GM21528 (cell line): ENCODE measurements at regions not wholly inside any gene's neighbourhood (a gene's known extent, or its start where the extent isn't known, plus 50 kb on each side); places are given as distances from the start of the nearest gene placed in this dataset.
"Not testable (repeated sequence)": the region's sequence is repeated elsewhere in the genome, so short reads cannot be mapped to it uniquely, and the experiment has no call there.

Source experiments
- ATAC-seq: cut with Tn5 transposase; IDR thresholded peaks from one replicate; pipeline ENCODE4 v1.9.1; 2021; ENCODE audit warnings: mild to moderate bottlenecking, moderate library complexity; ENCODE audit not compliant: unreplicated experiment, low FRiP score

DNA sequence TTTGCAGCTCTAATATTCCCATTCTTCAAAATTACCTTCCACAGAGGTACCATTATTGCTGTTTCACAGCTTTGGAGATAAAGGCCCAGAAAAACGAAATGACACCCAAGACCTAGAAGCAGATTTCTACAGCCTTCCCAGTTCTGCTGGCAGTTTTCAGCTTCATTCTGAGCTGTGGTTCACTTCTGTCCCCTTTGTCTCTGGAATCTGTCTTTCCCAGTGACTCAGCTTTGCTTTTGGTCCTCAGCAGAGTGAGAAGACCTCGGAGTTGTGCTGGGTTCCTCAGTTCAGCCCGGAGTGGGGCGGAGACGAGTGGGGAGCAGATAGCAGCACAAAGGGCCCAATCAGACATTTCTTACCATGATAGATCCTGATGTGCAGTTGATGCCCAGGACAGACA is 180.7 kb upstream of the CXCR4 start:
- no peak for ATAC-seq

DNA sequence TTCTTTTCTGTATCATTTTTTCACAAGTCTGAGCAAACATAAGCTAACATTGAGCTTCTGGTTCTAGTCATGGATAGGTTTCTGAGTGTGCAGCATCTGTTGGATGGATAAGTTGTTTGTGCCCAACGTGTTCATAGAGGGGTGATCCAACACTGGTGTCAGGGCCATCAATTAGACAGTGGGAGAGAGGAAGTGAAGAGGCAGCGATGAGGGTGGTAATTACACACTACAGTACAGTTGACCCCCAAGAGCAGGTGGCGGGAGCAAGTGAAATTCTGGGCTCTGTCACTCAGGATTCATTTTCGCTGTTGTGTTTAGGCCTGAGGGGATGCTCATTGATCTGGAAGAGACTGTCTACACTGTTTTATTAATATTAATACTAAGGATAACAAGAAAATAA is 180.0 kb upstream of the CXCR4 start:
- ATAC-seq, result no peak

DNA sequence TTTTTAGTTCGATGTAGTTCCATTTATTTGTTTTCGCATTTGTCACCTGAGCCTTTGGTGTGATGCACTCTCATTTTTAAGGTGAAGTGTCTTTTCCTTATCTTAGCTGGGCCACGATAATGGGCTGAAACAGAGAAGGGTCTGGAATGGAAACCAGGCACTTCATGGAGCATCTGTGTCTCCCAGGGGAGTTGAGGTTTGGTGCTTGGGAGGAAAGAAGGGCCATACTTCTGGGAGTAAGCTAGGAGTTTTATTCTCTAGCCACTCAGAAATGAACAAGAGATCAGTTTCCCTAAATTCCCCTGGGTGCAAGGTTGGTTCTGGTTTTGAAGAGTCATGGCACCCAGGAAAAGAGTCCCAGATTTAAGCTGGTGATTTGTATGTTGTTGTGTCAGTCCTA is 179.4 kb upstream of the CXCR4 start:
- ATAC-seq, result no peak

DNA sequence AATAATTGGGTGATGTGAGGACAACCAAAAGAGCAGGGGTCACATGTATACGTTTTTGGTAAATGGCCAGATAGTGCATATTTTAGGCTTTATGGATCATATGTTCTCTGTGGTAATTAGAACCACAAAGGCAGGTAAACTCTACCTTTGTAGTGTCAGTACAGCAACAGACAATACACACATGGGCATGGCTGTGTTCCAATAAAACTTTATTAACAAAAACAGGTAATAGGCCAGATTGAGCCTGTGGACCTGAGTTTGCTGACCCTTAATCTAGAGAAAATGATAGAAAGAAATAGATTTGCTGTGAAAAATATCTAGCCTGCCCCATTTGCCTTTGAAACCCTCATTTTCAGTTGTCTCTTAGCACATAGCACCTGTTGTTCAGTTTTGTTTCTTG is 177.2 kb upstream of the CXCR4 start:
- no peak for ATAC-seq

DNA sequence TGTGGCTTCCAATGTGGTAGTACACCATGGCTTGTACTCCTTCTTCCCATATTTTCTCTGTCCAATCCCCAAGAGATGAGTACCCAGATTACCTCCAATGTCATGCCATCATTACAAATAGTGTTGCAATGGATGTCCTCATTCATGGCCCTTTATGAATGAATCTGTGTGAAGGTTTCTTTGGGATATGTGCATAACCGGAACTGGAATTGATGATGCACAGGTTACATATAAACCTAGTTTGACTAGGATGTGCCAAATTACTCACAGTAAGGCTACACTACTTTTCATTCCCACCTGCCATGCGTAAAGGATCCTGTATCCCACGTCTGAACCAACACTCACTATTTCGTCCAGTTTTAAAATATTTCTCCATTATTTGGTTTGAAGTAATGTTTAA is 173.9 kb upstream of the CXCR4 start:
- no peak for ATAC-seq

DNA sequence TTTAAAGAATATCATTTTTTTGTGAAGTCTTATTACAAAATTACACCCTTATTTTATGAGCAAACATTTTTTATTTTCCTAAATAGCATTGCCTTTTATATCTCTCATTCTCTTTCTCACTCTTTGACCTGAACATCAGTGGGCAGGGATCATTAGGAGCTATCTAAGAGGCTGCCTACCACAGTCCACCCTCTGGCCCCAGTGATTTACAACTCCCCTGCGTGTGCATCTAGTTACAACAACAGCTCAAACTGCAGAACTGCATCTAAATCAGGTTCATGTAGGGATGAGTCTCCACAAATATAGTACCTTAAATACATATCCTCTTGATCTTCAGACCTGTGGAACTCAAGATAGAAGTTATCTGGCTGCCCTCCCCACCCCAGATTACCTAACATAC is 172.4 kb upstream of the CXCR4 start:
- no peak for ATAC-seq

DNA sequence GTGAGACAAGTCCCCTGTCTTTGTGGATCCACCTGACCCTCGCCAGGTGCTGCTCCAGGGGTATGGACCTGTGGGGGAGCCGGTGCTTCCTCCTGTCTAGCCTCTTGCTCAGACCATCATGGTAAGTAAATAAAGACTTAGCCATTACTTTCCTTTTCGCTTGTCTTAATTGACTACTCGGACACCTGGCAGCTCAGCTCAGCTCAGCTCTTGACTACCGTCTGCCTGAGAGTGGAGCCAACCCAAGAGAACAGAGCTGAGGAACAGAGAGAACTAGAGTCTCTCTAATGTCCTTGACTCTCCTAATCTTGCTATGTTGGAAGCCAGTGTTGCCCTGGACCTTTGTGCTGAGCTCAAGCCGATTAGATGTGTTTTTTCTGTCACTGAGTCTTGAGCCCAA is 170.3 kb upstream of the CXCR4 start:
- no peak for ATAC-seq

DNA sequence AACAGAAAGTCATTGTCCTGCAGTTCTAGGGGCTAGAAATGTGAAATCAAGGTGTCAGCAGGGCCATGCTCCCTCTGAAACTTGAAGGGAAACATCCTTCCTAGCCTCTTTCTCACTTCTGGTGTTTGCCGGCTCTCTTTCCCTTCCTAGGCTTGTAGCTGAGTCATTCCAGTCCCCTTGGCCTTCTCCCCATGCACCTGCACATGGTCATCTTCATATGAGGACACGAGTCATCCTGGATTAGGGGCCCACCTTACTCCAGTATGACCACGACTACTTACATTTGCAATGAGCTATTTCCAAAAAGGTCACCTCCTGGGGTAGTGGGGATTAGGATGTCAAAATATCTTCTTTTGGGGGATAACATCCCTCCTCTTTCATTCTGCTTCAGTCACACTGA is 168.5 kb upstream of the CXCR4 start:
- no peak for ATAC-seq

DNA sequence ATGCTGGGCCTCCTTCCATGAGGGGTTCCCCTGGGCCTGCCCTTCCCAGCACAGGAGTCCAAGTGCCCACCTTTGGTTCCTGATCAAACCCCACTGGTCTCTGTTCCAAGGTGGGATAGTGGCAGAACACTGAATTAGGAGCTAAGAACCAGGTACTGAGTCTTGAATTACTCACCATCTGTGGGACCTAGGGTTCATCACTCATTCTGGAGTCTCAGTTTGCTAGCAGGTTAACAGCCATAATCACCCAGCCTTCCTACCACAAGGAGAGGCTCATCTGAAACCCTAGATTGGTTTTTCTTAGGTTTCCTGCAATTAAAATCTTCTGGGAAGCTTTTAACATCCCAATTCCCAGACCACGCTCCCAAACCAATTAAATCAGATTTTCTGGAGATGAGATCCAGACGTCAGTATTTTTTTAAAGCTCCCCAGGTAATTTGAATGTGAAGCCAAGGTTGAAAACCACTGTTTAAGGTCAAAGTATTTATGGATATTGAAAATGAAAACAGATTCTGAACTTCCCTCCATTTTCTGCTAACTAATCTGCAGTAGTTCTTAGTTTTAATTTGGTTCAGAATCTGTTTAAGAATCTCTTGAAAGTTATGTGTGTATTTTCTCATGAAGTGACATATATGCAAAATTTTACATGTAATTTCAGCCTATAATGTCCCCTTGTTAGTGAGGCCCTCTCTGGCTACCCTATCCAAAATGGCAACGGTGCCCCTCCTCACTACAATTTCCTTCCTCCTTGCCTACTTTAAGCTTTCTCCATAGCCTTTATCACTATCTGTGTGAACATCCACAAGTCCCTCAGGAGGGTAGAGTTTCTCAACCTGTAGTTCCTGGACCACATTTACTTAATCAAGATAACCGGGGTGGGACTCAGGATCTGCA is 166.5 kb upstream of the CXCR4 start:
- ATAC-seq, result no peak

DNA sequence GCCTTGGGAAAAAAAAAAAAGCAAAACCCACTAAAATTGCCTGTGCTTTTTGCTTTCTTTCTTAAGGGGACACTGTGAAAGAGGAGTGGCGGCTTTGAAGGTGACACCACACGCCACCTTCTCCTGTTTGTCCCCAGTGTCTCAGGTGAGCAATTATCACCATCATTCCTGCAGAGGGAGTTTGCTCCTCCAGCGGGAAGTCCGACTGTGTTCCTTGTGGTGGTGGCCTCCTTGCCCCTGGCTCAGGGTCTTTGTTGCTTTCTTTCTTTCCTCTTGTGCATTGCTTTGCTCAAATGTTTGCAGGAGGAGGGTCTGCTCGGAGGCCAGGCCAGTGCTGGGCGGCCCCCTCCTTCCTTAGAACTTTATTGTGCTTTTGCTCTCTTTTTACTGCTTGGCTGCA is 164.3 kb upstream of the CXCR4 start:
- no peak for ATAC-seq

DNA sequence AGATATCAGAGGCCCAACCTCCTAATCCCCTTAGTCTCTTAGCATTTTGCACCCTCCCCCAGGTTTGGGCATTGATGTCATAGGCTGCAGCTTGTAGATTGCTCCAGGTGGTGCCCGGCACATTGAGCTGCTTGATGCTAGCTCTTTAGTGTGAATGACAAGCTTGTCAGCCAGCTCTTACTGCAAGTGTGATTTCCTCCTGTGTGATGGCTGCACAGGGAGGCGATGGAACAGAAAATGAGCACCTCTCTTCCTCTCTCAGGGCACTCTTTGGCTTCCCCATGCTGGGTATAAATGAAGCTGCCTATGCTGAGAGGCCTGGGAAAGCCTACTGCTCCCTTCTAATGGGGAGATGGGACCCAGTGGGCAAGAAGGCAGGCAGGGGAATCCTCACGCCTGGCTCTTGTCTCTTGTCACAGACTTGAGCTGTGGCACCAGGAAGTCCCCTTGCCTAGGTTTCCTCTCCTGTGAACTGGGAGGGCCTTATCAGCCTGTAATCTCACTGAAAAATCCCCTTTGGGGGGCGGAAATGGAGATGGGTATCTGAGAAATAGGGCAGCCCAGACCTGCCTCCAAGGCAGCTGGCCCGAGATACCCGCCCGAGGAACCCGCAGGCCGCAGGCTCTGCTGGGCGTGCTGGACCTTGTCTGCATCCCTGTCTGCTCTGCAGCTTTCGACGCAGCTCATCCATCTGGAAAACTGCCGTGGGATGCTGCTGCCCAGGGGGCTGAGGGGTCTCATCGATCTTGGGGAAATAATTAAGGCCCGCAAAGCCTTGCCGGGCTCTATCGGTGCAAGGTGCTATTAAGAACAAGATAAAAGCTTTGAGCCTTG is 163.5 kb upstream of the CXCR4 start:
- ATAC-seq, result no peak

DNA sequence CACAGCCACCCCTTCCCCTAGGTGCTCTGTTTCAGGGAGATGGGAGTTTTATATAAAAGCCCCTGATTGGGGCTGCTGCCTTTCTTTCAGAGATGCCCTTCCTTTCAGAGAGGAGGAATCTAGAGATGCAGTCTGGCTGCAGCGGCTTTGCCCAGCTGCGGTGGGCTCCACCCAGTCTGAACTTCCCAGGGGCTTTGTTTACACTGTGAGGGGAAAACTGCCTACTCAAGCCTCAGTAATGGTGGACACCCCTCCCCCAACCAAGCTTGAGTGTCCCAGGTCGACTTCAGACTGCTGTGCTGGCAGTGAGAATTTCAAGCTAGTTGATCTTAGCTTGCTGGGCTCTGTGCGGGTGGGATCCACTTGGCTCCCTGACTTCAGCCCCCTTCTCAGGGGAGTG is 148.4 kb upstream of the CXCR4 start:
- not testable (repeated sequence) for ATAC-seq

DNA sequence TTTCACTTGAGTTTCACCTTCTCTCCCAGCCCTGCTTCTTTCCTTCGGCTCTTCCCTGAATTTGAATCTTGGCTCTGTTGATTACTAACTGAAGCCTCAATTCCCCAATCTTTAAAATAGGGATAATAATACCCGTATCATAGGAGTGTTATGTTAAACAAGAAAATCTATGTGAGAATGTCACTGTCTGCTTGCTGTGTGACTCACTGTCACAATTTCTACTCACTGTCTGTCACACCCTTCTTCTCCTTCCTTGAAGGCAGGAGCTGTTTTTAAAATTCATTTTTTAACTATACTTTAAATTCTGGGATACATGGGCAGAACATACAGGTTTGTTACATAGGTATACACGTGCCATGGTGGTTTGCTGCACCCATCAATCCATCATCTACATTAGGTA is 141.6 kb upstream of the CXCR4 start:
- no peak for ATAC-seq

DNA sequence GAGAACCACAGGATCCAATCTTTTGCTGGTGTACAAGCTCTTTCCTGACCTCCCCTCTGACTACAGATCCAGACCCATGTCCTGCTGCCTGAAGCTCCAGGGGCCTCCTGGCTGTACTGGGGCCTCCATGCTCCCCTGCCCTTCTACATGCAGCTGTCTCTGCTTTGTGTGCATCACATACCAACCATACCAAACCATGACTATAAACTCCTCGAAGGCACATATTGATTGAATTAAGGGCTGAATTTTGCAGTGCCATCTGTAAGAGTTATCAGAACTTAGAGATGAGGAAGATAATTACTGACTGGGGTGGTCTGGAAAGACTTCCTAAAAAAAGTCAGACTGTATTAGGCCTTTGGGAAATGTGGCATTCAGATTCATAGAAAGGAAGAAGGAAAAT is 139.9 kb upstream of the CXCR4 start:
- ATAC-seq, result no peak

DNA sequence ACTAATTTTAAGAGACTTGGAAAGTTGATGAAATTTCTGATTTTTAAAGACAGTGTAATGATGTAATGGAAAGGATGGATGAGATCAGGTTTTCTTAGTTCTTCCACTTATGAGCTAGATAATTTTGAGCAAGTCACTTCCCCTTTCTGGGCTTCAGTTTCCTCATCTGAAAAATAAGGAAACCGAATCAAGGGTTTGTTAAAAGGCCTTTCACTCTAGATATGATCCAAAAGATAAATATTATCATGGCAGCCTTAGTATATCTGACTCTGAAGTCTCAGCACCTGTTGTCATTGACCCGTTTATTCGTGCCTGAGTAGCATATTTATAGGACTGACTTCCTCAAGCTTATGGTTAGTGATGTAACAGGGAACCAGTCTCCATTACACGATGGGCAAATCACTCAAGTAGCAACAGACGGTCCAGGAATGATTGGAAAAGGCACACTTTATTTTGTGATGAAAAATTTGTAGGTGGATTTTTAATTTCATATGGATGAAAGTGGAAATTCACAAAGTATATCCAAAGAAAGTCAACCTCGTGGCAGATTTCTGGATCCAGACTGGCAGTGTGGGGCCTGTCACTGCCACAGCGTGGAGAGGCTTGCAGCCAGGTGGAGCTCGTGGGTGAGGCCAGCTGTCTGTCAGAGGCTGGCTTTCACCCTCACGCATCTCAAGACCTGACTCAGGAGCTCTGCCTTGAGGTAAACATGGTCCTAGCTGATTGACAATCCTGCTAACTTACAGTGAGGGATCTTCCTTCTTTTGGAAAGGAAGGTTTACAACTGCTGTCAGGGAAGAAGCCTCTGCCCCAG is 137.9 kb upstream of the CXCR4 start:
- peak; percentile 50 for ATAC-seq

DNA sequence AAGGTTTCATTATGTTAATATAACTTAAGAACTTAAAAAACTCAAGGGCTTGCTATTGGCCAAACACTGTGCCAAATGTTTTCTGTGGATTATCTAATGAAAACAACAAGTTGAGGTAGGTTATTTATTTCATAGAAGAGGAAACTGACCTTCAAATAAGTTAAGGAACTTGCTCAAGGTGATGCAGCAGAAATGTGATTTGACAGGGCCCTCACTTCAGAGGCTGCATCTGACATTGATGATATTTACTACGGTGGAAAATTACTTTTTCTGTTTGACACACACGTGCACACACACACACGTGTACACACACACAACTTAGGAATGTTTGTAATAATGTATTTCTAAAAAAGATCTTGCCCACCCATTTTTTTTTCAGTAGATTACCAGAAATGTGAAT is 137.2 kb upstream of the CXCR4 start:
- ATAC-seq, result no peak

DNA sequence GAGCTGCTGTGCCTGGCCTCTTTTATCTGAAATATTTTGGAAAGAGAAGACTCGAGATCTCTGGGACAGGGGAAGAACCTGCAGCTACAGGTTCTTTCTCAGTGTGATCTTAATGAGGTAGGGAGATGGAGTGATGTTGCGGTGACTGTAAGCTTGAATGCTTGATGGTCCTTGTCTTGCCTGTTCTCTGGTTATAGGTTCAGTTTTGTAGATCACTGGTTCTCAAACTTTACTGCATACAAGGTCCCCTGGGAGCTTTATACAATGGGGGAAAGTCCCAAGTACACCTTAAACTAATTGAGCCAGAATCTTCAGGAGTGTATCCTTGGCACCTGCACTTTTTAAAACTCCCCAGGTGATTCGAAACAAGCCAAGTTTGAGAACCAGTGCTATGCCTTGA is 136.7 kb upstream of the CXCR4 start:
- ATAC-seq, result no peak

DNA sequence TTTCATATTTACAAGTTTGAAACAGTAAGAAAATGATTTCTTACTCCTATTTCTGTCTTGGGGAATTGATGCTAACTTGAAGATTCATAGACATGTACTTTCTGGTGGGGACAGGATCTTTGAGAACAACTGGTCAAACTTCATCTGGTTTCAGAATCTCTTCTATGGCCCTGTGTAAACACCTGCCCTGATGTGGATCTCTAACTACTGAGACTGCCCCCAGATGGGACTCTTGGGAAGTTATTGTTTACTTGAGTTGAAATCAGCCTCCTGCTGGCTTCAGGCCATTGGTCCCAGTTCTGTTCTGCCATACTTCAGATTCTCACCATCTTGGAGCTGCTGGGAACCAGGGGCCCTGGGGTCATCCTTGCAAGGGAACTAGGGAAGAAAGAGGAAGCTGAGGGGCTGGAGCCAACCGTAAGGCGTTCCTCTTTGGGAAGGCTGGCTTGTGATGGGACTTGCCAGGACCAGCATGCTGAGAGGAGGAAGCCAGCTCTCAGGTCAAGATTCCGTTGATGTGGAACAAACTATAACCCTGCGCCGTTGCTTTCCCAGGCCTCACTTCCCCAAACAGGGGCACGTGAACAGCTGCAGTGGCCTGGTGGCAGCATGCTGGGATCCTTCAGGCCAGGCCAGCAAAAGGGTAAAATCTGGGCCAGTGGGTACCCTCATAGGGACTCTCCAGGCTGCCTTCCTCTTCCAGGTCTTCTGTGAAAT is 135.5 kb upstream of the CXCR4 start:
- no peak for ATAC-seq

DNA sequence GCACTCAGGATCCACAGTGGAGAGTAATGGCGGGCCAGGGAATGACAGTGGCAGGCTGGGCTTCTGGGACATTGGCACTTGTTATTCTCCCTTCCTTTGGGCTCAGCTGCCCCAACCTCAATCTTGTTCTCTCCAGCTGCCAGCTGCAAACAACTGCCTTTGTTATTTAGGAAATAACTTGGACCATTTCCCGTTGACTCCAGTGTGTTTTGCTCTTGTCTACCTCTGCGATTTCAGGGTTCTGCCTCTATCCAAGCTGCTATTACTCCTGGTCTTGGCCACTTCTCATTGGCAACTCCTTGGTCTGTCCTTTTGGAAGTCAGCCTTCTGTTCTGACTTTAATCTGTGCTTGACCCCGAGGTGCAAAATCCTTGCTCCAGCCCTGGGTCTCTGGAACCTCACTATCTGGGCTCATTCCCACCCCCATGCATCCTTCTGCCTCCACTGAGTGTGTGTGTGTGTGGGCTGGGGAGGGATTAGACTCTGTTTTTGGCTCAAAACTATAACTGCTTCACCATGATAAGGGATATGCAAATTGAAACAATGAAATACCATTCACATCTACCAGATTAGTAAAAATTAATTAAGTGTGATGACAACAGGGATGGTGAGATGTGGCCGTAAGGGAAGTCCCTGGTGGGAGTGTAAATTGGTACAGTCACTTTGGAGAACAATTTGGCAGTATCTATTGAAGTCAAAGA is 134.1 kb upstream of the CXCR4 start:
- no peak for ATAC-seq
